Natural killer cell treated with Interleukin-12 subunit alpha and Interleukin-12 subunit beta and Interleukin-15 and Interleukin-18, amount 100 ng/mL, for 72 hours (primary cell): ENCODE measurements at regions not wholly inside any gene's neighbourhood (a gene's known extent, or its start where the extent isn't known, plus 50 kb on each side); places are given as distances from the start of the nearest gene placed in this dataset.

Experiments used
- ATAC-seq, 2 donors: fragments of 150-1000 bp; cut with Tn5 transposase in 1 of 2; sonication (Bioruptor Pico), chemical (Tn5 transposase) in 1 of 2; 2 replicates each; pipeline ENCODE4 v1.10.0; 2021
- DNase-seq: peaks from one replicate; pipeline ENCODE4 v3.0.0; 2022; ENCODE audit warnings: low spot score
- H3K27ac Mint-ChIP-seq, 2 donors: 1 replicate in 1 of 2; 2 replicates in 1 of 2; pipeline ENCODE4 v1.8.0; 2022; ENCODE audit warnings: mixed read lengths in 2 of 2, mild to moderate bottlenecking in 1 of 2, moderate library complexity in 1 of 2
- H3K27me3 Mint-ChIP-seq, 2 donors: 1 replicate in 1 of 2; 2 replicates in 1 of 2; pipeline ENCODE4 v1.8.0; 2022; ENCODE audit warnings: mixed read lengths in 2 of 2
- H3K36me3 Mint-ChIP-seq: one replicate; pipeline ENCODE4 v1.8.0; 2022; ENCODE audit warnings: mixed read lengths
- H3K4me1 Mint-ChIP-seq, 2 donors: 1 replicate in 1 of 2; 2 replicates in 1 of 2; pipeline ENCODE4 v1.8.0; 2022; ENCODE audit warnings: low read depth in 2 of 2, mixed read lengths in 2 of 2, mild to moderate bottlenecking in 1 of 2
- H3K4me3 Mint-ChIP-seq: one replicate; pipeline ENCODE4 v1.8.0; 2022; ENCODE audit warnings: mixed read lengths
- H3K9me3 Mint-ChIP-seq: 2 replicates; pipeline ENCODE4 v1.8.0; 2022; ENCODE audit warnings: mixed read lengths

GRCh38 chr22:49281467-49282340 lies 546.0 kb downstream of the BRD1 start:
- Mint-ChIP-seq H3K4me1 (no peaks in the 10 kb centered on the region), H3K9me3 (peaks cover 3% of the 10 kb centered on the region), H3K36me3 (peaks cover 7% of the 10 kb centered on the region), H3K4me3 (no peak overlapping the region), H3K27ac (no peak overlapping the region), H3K27me3 (peaks cover 36 to 40% of the 10 kb centered on the region in 2 donors)
- no peak for ATAC-seq
- DNase-seq: no peak

DNA sequence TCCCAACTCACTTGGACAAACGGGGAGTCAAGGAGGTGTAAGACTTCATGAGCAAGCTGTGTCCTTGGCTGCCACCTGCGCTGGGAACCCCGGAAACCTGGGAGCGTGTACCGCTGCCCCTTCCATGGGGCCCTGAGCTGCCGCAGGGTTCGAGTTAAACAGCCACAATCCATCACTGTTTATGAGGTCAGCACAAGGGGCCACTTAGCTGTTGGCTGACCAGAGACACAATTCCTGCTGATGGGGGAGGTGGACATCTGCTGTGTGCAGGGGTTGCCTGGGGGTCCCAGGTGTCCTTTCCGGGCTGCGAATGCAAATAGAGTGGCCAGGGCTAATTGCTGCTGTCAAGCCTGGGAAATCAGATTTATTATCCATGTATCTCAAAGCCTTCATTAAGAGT lies 549.3 kb downstream of the BRD1 start:
- peak; percentile 22 for DNase-seq
- H3K4me1 Mint-ChIP-seq: no peaks in the 10 kb centered on the region
- peak in 1 of 2 donors; percentile 14 for ATAC-seq
- H3K27me3 Mint-ChIP-seq: peaks cover 29 to 31% of the 10 kb centered on the region in 2 donors
- H3K9me3 Mint-ChIP-seq: peaks cover 3% of the 10 kb centered on the region
- H3K4me3 Mint-ChIP-seq: no peak overlapping the region
- no peak overlapping the region for H3K27ac Mint-ChIP-seq
- H3K36me3 Mint-ChIP-seq: peaks cover 7% of the 10 kb centered on the region

- Mint-ChIP-seq H3K4me1 (no peaks in the 10 kb centered on the region), H3K4me3 (no peak overlapping the region), H3K27me3 (peaks cover 20 to 25% of the 10 kb centered on the region in 2 donors), H3K36me3 (peaks cover 7% of the 10 kb centered on the region), H3K27ac (no peak overlapping the region), H3K9me3 (peaks cover 3% of the 10 kb centered on the region)
- ATAC-seq (no peak), DNase-seq (no peak)
These were observed 551.1 kb downstream of the BRD1 start for GRCh38 chr22:49276567-49276966.

GRCh38 chr22:49274754-49275380 lies 552.8 kb downstream of the BRD1 start:
- peaks cover 6 to 19% of the 10 kb centered on the region in 2 donors for H3K27me3 Mint-ChIP-seq
- H3K36me3 Mint-ChIP-seq: no peaks in the 10 kb centered on the region
- H3K9me3 Mint-ChIP-seq: no peaks in the 10 kb centered on the region
- H3K4me1 Mint-ChIP-seq: no peaks in the 10 kb centered on the region
- ATAC-seq (no peak), DNase-seq (no peak)
- no peak overlapping the region for H3K27ac Mint-ChIP-seq
- no peak overlapping the region for H3K4me3 Mint-ChIP-seq

GRCh38 chr22:49272546-49273125 lies 555.0 kb downstream of the BRD1 start:
- Mint-ChIP-seq H3K4me1 (no peaks in the 10 kb centered on the region), H3K4me3 (no peak overlapping the region), H3K9me3 (no peaks in the 10 kb centered on the region), H3K27me3 (peaks cover 16 to 31% of the 10 kb centered on the region in 2 donors), H3K36me3 (no peaks in the 10 kb centered on the region), H3K27ac (no peak overlapping the region)
- DNase-seq: no peak
- ATAC-seq: no peak

DNA sequence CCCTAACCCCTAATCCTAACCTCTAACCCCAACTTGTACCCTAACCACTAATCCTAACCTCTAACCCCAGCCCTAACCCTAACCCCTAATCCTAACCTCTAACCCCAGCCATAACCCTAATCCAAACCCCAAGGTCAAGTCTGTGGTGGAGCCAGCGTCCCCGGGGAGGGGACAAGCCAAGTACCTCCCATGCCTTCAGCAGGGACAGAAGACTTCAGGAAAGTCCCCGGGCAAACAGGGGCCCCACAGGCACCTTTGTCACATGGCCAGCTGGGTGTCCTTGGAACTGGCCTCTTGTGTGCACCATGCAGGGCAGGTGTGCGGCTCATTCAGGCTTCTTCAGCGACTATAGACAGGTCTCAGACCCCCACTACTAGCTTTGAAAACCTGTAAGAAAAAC lies 555.8 kb downstream of the BRD1 start:
- ATAC-seq (no peak), DNase-seq (no peak)
- H3K4me1 Mint-ChIP-seq: no peaks in the 10 kb centered on the region
- no peak overlapping the region for H3K4me3 Mint-ChIP-seq
- no peaks in the 10 kb centered on the region for H3K9me3 Mint-ChIP-seq
- H3K27ac Mint-ChIP-seq: no peak overlapping the region
- no peaks in the 10 kb centered on the region for H3K36me3 Mint-ChIP-seq
- peaks cover 16 to 31% of the 10 kb centered on the region in 2 donors for H3K27me3 Mint-ChIP-seq

GRCh38 chr22:49271369-49271727 lies 556.3 kb downstream of the BRD1 start:
- no peaks in the 10 kb centered on the region for H3K36me3 Mint-ChIP-seq
- no peaks in the 10 kb centered on the region for H3K9me3 Mint-ChIP-seq
- H3K4me3 Mint-ChIP-seq: no peak overlapping the region
- DNase-seq (no peak), ATAC-seq (no peak)
- H3K4me1 Mint-ChIP-seq: no peaks in the 10 kb centered on the region
- H3K27me3 Mint-ChIP-seq: peaks cover 16 to 31% of the 10 kb centered on the region in 2 donors
- no peak overlapping the region for H3K27ac Mint-ChIP-seq

DNA sequence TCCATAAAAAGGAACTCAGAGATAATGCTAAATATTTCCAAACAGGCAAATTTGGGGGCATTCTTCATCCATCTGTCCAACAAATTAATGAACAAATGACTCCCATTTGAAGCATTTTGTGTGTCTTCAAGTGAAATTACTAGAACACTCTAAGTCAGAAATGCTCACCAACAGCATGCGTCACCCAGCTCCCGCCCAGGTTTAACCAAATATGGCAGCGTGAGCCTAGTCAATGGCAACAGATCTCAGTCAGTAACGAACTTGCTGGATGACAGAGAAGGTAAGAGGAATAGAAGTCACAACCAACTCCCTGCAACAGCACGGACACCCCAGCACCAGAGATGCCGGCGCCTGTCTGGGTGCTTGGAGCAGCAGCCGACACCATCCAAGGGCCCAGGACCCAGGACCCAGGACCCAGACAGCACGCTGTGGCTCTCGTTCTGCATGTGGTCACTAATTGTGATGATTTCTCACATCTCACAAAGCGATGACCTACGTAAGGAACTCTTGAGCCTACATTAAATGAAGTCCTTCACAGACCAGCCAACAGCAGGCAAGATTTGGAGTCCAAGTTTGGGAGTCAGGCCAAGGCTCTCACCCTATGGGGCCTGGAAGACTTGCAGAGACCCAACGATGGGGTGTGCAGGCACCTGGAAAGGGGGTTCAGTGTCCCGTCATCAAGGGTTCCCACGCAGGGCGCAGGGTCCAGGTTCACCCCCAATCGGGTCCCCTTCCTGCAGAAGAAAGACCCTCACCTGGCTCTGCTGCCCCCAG lies 556.9 kb downstream of the BRD1 start:
- H3K4me3 Mint-ChIP-seq: no peak overlapping the region
- DNase-seq (no peak), ATAC-seq (no peak)
- no peak overlapping the region for H3K27ac Mint-ChIP-seq
- H3K4me1 Mint-ChIP-seq: no peaks in the 10 kb centered on the region
- no peaks in the 10 kb centered on the region for H3K36me3 Mint-ChIP-seq
- peaks cover 16 to 31% of the 10 kb centered on the region in 2 donors for H3K27me3 Mint-ChIP-seq
- no peaks in the 10 kb centered on the region for H3K9me3 Mint-ChIP-seq

GRCh38 chr22:49269928-49270327 lies 557.7 kb downstream of the BRD1 start:
- Mint-ChIP-seq H3K27me3 (peaks cover 18 to 34% of the 10 kb centered on the region in 2 donors), H3K4me1 (no peaks in the 10 kb centered on the region), H3K36me3 (no peaks in the 10 kb centered on the region), H3K27ac (no peak overlapping the region), H3K4me3 (no peak overlapping the region), H3K9me3 (no peaks in the 10 kb centered on the region)
- ATAC-seq (peak in 1 of 2 donors; percentile 7), DNase-seq (no peak)

GRCh38 chr22:49269371-49269770 lies 558.3 kb downstream of the BRD1 start:
- H3K27ac Mint-ChIP-seq: no peak overlapping the region
- DNase-seq (no peak), ATAC-seq (no peak)
- H3K4me1 Mint-ChIP-seq: no peaks in the 10 kb centered on the region
- no peaks in the 10 kb centered on the region for H3K9me3 Mint-ChIP-seq
- no peak overlapping the region for H3K4me3 Mint-ChIP-seq
- no peaks in the 10 kb centered on the region for H3K36me3 Mint-ChIP-seq
- H3K27me3 Mint-ChIP-seq: peaks cover 22 to 39% of the 10 kb centered on the region in 2 donors

DNA sequence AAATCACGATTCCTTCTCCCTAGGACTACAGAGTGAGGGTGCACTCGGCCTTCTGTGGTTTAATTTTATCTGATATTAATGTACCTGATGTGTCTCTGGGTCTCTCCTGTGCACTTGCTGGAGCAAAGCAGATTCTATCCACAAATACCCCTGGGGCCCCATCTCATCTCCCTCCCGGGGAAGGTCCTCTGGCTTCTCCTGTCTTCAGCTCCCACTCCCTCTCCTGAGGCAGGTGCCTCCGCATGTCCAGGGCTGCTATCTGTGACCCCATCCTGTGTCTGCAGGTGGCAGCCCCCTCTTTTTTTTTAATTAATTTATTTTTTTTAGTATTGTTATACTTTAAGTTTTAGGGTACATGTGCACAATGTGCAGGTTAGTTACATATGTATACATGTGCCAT lies 558.7 kb downstream of the BRD1 start:
- no peak overlapping the region for H3K4me3 Mint-ChIP-seq
- DNase-seq (no peak), ATAC-seq (no peak)
- no peaks in the 10 kb centered on the region for H3K36me3 Mint-ChIP-seq
- peaks cover 23 to 42% of the 10 kb centered on the region in 2 donors for H3K27me3 Mint-ChIP-seq
- no peak overlapping the region for H3K27ac Mint-ChIP-seq
- H3K9me3 Mint-ChIP-seq: no peaks in the 10 kb centered on the region
- no peaks in the 10 kb centered on the region for H3K4me1 Mint-ChIP-seq

- H3K27me3 Mint-ChIP-seq: peaks cover 23 to 42% of the 10 kb centered on the region in 2 donors
- ATAC-seq (no peak), DNase-seq (no peak)
- no peak overlapping the region for H3K27ac Mint-ChIP-seq
- no peaks in the 10 kb centered on the region for H3K9me3 Mint-ChIP-seq
- H3K4me3 Mint-ChIP-seq: no peak overlapping the region
- H3K4me1 Mint-ChIP-seq: no peaks in the 10 kb centered on the region
- no peaks in the 10 kb centered on the region for H3K36me3 Mint-ChIP-seq
These were observed 559.7 kb downstream of the BRD1 start for GRCh38 chr22:49267996-49268395.

GRCh38 chr22:49266561-49267519 lies 560.8 kb downstream of the BRD1 start:
- no peaks in the 10 kb centered on the region for H3K36me3 Mint-ChIP-seq
- peaks cover 23 to 42% of the 10 kb centered on the region in 2 donors for H3K27me3 Mint-ChIP-seq
- peak in 1 of 2 donors; percentile 25 for ATAC-seq
- H3K4me1 Mint-ChIP-seq: no peaks in the 10 kb centered on the region
- no peak for DNase-seq
- no peak overlapping the region for H3K4me3 Mint-ChIP-seq
- H3K9me3 Mint-ChIP-seq: no peaks in the 10 kb centered on the region
- no peak overlapping the region for H3K27ac Mint-ChIP-seq
